OCI-LY1 (cell line): ENCODE measurements at regions not wholly inside any gene's neighbourhood (a gene's known extent, or its start where the extent isn't known, plus 50 kb on each side); places are given as distances from the start of the nearest gene placed in this dataset.

Experiments used
- CTCF ChIP-seq: fragments of 200-600 bp; sonication (generic), shearing (Covaris generic); IDR thresholded peaks from 2 replicates; pipeline ENCODE4 v1.5.1; 2017; ENCODE audit warnings: mild to moderate bottlenecking, antibody characterized with exemption, low read length, moderate library complexity, mixed read lengths
- EZH2 ChIP-seq: fragments of 200-600 bp; sonication (generic), shearing (Covaris generic); IDR thresholded peaks from 2 replicates; pipeline ENCODE4 v1.8.0; 2017; ENCODE audit warnings: borderline replicate concordance, mixed run types, mild to moderate bottlenecking, antibody characterized with exemption, low read length, moderate library complexity, mixed read lengths

GRCh38 chr4:115433491-115433890 lies 320.1 kb upstream of the NDST4 start:
- no peak for TF ChIP-seq CTCF
- TF ChIP-seq EZH2 = no peak
